Lower leg skin (tissue), 4 donors: ENCODE measurements at regions not wholly inside any gene's neighbourhood (a gene's known extent, or its start where the extent isn't known, plus 50 kb on each side); places are given as distances from the start of the nearest gene placed in this dataset.

Experiments used
- DNase-seq, 2 donors: peaks; one replicate each; pipeline ENCODE4 v3.0.0-alpha.2; 2019; ENCODE audit warnings: low spot score in 2 of 2
- H3K4me3 ChIP-seq: fragments of 200-600 bp; sonication (generic); 2 replicates; pipeline ENCODE4 v1.5.1; 2017; ENCODE audit warnings: mild to moderate bottlenecking, low read depth; ENCODE audit not compliant: poor library complexity, severe bottlenecking
- POLR2A ChIP-seq, 2 donors: fragments of 450-650 bp; IDR thresholded peaks; one replicate each; pipeline ENCODE4 v1.6.1; 2016 to 2017; ENCODE audit warnings: antibody characterized with exemption in 2 of 2, mild to moderate bottlenecking in 1 of 2, moderate library complexity in 1 of 2
- WGBS, 2 donors: methylation state at CpG; one replicate each; pipeline ENCODE4 v1.1.5; 2018; 5-methylcytosine and 5-hydroxymethylcytosine counted together
- intact Hi-C: fragments of 100-400 bp; cut with DNase I; formaldehyde crosslinking; loops from one replicate; pipeline ENCODE4 v1.15.0; 2023; ENCODE audit warnings: low total_unique reads
- TF ChIP-seq, protein P1 (sequence below), 3 donors: fragments of 450-650 bp; IDR thresholded peaks; one replicate each; pipeline ENCODE4 v1.5.1; 2016; ENCODE audit warnings: antibody characterized with exemption in 3 of 3, mild to moderate bottlenecking in 3 of 3, moderate library complexity in 2 of 3

DNA sequence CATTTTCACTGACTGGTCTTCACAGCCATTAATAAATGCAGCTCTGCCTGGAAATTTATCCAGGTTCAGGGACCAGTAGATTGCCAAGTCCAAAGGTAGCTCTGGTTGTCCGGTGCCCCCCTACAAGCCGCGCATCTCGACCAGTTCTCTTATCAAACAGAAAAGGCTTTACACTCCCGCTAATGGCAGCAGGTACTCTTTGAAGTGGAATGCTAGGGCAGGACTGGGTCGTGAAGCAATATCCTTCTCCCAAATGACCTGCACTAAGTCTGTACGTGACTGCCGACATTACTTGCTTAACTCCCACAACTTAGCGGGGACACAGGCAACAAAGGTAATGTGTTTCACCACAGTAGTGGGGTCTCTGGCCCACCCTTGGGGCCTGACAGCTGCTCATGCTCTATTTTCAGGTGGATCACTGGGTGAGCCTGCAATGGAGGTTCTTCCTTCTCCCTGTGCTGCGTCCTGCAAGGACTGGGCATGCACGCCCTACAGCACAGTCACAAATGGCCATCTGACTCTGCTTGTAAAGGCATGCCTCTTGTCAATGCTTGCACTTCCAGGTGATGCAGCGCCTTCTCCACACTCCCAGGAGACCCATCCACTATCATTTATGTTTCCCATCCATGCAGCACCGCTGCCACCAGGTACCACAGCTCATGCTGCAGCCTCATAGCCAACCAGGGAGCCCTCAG, 96.1 kb upstream of the CTSC start:
- intact Hi-C loops, result no loop called here
- WGBS, 2 donors, result 88 to 93% methylated on average over 13 of the region's 13 CpGs
- no peak overlapping the region for H3K4me3 ChIP-seq
- DNase-seq, result no peak
- no peak for TF ChIP-seq POLR2A (IDR thresholded peaks at IDR 0.05)
- TF ChIP-seq, protein P1, sequence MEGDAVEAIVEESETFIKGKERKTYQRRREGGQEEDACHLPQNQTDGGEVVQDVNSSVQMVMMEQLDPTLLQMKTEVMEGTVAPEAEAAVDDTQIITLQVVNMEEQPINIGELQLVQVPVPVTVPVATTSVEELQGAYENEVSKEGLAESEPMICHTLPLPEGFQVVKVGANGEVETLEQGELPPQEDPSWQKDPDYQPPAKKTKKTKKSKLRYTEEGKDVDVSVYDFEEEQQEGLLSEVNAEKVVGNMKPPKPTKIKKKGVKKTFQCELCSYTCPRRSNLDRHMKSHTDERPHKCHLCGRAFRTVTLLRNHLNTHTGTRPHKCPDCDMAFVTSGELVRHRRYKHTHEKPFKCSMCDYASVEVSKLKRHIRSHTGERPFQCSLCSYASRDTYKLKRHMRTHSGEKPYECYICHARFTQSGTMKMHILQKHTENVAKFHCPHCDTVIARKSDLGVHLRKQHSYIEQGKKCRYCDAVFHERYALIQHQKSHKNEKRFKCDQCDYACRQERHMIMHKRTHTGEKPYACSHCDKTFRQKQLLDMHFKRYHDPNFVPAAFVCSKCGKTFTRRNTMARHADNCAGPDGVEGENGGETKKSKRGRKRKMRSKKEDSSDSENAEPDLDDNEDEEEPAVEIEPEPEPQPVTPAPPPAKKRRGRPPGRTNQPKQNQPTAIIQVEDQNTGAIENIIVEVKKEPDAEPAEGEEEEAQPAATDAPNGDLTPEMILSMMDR (IDR thresholded peaks at IDR 0.05), result no peak

DNA sequence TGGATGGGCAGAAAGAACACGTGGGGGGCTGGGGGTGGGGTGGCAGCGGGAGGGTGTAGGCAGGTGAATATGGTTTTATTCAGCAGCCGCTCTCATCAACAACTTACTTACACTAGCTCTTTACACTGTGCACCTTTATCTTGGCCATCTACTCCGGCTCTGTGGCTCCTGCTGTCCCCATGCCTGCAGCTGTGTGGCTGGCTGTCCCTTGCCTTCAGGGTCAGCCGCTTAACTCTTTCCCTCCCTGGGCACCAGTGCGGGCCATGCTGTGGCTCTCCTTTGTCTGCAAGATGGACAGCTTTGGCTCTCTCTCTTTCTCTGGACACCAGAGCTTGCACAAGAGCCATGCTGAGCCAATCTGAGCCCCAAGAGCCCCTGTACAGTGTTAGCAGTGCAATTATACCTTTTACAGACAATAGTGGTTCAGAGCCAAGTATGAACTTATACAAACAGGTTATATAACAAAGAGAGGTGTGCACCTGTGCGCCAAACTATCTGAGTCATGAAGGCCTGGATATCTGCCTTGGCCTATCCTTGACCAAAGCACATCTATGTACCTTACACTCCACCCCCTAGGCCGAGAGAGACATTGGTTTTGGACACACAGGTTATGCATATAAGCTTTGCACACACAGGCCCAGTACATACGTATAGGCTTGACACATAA, 94.3 kb upstream of the CTSC start:
- no peak overlapping the region for H3K4me3 ChIP-seq
- DNase-seq, result no peak
- intact Hi-C loops, result no loop called here
- TF ChIP-seq POLR2A (IDR thresholded peaks at IDR 0.05), result no peak
- TF ChIP-seq, protein P1 (IDR thresholded peaks at IDR 0.05), result no peak
- 73 to 77% methylated on average over 9 of the region's 9 CpGs for WGBS, 2 donors

DNA sequence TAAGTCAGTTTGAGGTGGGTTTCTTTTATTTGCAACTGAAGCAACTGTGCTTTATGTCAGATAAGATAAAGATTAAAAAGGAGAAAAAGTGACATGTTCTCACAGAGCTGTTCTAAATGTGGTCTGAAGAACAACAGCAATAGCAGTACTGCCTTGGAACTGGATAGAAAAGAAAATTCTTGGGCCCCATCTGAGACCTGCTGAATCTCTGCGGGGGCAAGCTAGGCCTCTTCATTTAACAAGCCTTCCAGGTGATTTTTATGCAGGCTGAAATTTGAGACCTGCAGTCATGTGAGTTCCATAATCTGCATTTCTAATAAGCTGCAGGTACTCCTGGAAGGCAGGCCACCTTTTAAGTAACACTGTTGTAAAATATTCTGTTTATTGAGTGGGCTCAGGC, 91.4 kb upstream of the CTSC start:
- no peak for TF ChIP-seq POLR2A (IDR thresholded peaks at IDR 0.05)
- TF ChIP-seq, protein P1 (IDR thresholded peaks at IDR 0.05), result no peak
- H3K4me3 ChIP-seq, result no peak overlapping the region
- 55 to 58% methylated on average over 1 of the region's 1 CpG for WGBS, 2 donors
- DNase-seq, result no peak
- intact Hi-C loops, result no loop called here

DNA sequence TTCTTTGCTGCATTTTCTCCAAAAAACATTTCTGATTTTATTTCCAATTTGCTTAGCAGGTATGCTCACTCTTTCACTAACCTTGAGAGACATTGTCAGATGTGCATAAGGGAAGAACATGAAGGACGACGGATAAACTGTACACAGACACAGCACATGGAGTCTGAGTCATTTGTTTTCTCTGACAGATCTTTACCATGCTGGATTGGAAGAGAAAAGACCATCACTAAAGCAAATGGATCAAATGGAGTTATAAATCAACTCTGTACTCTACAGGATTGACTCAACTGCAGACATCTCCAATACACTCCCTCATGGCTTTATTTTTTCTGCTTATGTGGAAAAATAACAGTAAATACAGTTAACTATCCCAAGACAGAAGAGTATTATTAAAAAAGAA, 90.2 kb upstream of the CTSC start:
- WGBS, 2 donors, result 96% methylated on average over 2 of the region's 2 CpGs
- TF ChIP-seq POLR2A (IDR thresholded peaks at IDR 0.05), result no peak
- TF ChIP-seq, protein P1 (IDR thresholded peaks at IDR 0.05), result no peak
- H3K4me3 ChIP-seq, result no peak overlapping the region
- intact Hi-C loops, result no loop called here
- DNase-seq, result no peak

DNA sequence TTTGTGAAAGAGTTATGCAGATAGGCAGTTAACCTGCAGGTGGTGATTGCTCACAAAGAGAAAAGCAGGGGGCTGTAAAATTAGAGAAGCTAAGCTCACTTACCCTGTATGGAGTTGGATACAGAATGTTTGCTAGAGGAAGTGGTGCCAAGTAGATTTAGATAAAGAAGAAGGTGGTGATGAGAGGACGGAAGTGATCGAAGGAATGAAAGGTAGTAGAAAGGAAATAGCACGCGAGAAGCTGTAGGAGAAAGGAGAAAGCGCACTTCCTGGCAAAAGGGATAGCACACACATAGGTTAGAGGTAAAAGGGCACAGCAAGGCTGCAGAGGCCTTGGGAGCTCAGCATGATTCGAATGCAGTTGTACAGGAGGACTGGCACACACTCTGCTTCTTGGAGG, 87.3 kb upstream of the CTSC start:
- no peak for TF ChIP-seq POLR2A (IDR thresholded peaks at IDR 0.05)
- DNase-seq, result no peak
- WGBS, 2 donors, result 57 to 61% methylated on average over 6 of the region's 6 CpGs
- H3K4me3 ChIP-seq, result no peak overlapping the region
- intact Hi-C loops, result no loop called here

DNA sequence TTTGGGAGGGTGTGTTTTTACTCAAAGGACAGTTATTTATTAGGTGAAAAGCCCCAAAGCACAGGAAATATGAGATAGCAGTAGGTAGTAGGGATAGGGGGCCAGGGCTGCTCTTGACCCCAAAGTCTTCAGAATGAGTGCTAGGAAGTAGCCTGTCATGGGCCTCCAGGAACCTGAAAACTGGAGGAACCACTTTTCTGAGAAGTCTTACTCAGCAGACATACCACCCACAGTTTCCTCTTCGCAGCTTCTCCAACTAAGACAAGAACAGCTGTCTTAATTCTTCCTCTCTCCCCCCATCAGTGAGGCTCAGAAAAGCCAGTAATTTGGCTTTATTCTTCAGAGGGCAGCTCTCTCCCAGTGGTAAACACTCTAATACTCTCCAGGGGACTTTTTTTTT, 84.0 kb upstream of the CTSC start:
- DNase-seq, result no peak
- TF ChIP-seq, protein P1 (IDR thresholded peaks at IDR 0.05), result no peak
- no peak for TF ChIP-seq POLR2A (IDR thresholded peaks at IDR 0.05)
- 41 to 56% methylated on average over 1 of the region's 1 CpG for WGBS, 2 donors
- intact Hi-C loops, result no loop called here
- H3K4me3 ChIP-seq, result no peak overlapping the region
